ENCODE measurements at regions not wholly inside any gene's neighbourhood (a gene's known extent, or its start where the extent isn't known, plus 50 kb on each side); places are given as distances from the start of the nearest gene placed in this dataset.

GRCh38 chr9:4926239-4926638, 58.8 kb upstream of the JAK2 start:
- ChIA-PET CTCF (ENCODE audit: unreplicated experiment) (no interaction called here), POLR2A (interaction anchor here (0.6 kb wide), 1 partner anchor 795 kb away, joined by 3 read pairs; no protein-coding TSS in a partner anchor)
- intact Hi-C loops (cut with micrococcal nuclease; ENCODE audit: unreplicated experiment): no loop called here
- H3K4me2 ChIP-seq (ENCODE audit: low read length): no peak overlapping the region
- no peaks in the 10 kb centered on the region for H3K36me3 ChIP-seq (ENCODE audit: insufficient read depth, low read length)
- no peaks in the 10 kb centered on the region for H3K9me3 ChIP-seq (ENCODE audit: low read length)
- no peaks in the 10 kb centered on the region for H4K20me1 ChIP-seq (ENCODE audit: insufficient read depth, low read length)
- H2AFZ ChIP-seq (ENCODE audit: low read length): no peak overlapping the region
- no peak for DNase-seq (ENCODE audit: low spot score)
- TF ChIP-seq EZH2phosphoT487 (IDR thresholded peaks at IDR 0.05; ENCODE audit: borderline replicate concordance, low read depth, low read length): no peak
- TF ChIP-seq, protein P1, sequence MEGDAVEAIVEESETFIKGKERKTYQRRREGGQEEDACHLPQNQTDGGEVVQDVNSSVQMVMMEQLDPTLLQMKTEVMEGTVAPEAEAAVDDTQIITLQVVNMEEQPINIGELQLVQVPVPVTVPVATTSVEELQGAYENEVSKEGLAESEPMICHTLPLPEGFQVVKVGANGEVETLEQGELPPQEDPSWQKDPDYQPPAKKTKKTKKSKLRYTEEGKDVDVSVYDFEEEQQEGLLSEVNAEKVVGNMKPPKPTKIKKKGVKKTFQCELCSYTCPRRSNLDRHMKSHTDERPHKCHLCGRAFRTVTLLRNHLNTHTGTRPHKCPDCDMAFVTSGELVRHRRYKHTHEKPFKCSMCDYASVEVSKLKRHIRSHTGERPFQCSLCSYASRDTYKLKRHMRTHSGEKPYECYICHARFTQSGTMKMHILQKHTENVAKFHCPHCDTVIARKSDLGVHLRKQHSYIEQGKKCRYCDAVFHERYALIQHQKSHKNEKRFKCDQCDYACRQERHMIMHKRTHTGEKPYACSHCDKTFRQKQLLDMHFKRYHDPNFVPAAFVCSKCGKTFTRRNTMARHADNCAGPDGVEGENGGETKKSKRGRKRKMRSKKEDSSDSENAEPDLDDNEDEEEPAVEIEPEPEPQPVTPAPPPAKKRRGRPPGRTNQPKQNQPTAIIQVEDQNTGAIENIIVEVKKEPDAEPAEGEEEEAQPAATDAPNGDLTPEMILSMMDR (conservative IDR thresholded peaks at IDR 0.05; ENCODE audit: low read length): no peak
- H3K79me2 ChIP-seq (ENCODE audit: insufficient read depth, low read depth, low read length): no peaks in the 10 kb centered on the region
- H3K27ac ChIP-seq (ENCODE audit: low read depth, low read length, poor library complexity, severe bottlenecking): no peak overlapping the region
- H3K9me2 ChIP-seq (ENCODE audit: insufficient read depth, low read length): no peaks in the 10 kb centered on the region
- no peak overlapping the region for H3K4me3 ChIP-seq (ENCODE audit: low read depth, low read length, poor library complexity, severe bottlenecking)
- peaks cover 4% of the 10 kb centered on the region for H3K4me1 ChIP-seq (ENCODE audit: insufficient read depth, low read length, poor library complexity, severe bottlenecking)
- no TSS peak for BruUV-seq (replicated peaks)

DNA sequence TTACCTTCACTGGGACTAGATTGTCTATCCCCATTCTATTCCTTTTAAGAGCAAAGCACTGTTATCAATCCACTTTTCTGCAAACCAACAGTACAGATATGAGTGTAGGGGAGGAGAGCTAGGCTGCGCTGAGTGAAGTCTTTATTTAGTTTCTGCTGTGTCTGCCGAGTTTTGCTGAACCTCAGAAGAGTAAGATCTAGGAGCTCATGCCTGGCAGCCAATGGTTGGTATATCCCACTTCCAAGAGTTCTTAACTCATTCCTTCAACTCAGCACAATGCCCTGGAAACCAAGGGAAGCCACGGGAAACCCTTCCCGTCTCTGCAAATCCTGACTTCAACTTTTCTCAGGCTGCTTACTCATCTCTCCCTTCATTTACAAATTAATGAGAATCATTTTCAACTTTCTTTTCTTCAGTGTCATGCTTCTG, 58.0 kb upstream of the JAK2 start:
- BruUV-seq (replicated peaks): no TSS peak
- Histone ChIP-seq H3K4me2 (ENCODE audit: low read length) (no peak overlapping the region), H3K9me2 (ENCODE audit: insufficient read depth, low read length) (no peaks in the 10 kb centered on the region), H3K4me3 (ENCODE audit: low read depth, low read length, poor library complexity, severe bottlenecking) (no peak overlapping the region), H3K4me1 (ENCODE audit: insufficient read depth, low read length, poor library complexity, severe bottlenecking) (peaks cover 4% of the 10 kb centered on the region), H2AFZ (ENCODE audit: low read length) (no peak overlapping the region), H3K9me3 (ENCODE audit: low read length) (no peaks in the 10 kb centered on the region), H3K36me3 (ENCODE audit: insufficient read depth, low read length) (no peaks in the 10 kb centered on the region), H3K79me2 (ENCODE audit: insufficient read depth, low read depth, low read length) (no peaks in the 10 kb centered on the region), H4K20me1 (ENCODE audit: insufficient read depth, low read length) (no peaks in the 10 kb centered on the region), H3K27ac (ENCODE audit: low read depth, low read length, poor library complexity, severe bottlenecking) (no peak overlapping the region)
- intact Hi-C loops (cut with micrococcal nuclease; ENCODE audit: unreplicated experiment): no loop called here
- TF ChIP-seq, protein P1 (conservative IDR thresholded peaks at IDR 0.05; ENCODE audit: low read length): no peak
- TF ChIP-seq EZH2phosphoT487 (IDR thresholded peaks at IDR 0.05; ENCODE audit: borderline replicate concordance, low read depth, low read length): no peak
- POLR2A ChIA-PET: no interaction called here
- no peak for DNase-seq (ENCODE audit: low spot score)
- CTCF ChIA-PET (ENCODE audit: unreplicated experiment): no interaction called here

GRCh38 chr9:4927701-4928100, 57.4 kb upstream of the JAK2 start:
- DNase-seq (ENCODE audit: low spot score): no peak
- no TSS peak for BruUV-seq (replicated peaks)
- Histone ChIP-seq H4K20me1 (ENCODE audit: insufficient read depth, low read length) (no peaks in the 10 kb centered on the region), H3K4me1 (ENCODE audit: insufficient read depth, low read length, poor library complexity, severe bottlenecking) (peaks cover 4% of the 10 kb centered on the region), H3K79me2 (ENCODE audit: insufficient read depth, low read depth, low read length) (no peaks in the 10 kb centered on the region), H3K9me2 (ENCODE audit: insufficient read depth, low read length) (no peaks in the 10 kb centered on the region), H3K27ac (ENCODE audit: low read depth, low read length, poor library complexity, severe bottlenecking) (no peak overlapping the region), H3K4me2 (ENCODE audit: low read length) (no peak overlapping the region), H2AFZ (ENCODE audit: low read length) (no peak overlapping the region), H3K4me3 (ENCODE audit: low read depth, low read length, poor library complexity, severe bottlenecking) (no peak overlapping the region), H3K36me3 (ENCODE audit: insufficient read depth, low read length) (no peaks in the 10 kb centered on the region), H3K9me3 (ENCODE audit: low read length) (no peaks in the 10 kb centered on the region)
- ChIA-PET POLR2A (no interaction called here), CTCF (ENCODE audit: unreplicated experiment) (no interaction called here)
- TF ChIP-seq EZH2phosphoT487 (IDR thresholded peaks at IDR 0.05; ENCODE audit: borderline replicate concordance, low read depth, low read length): no peak
- TF ChIP-seq, protein P1 (conservative IDR thresholded peaks at IDR 0.05; ENCODE audit: low read length): no peak
- intact Hi-C loops (cut with micrococcal nuclease; ENCODE audit: unreplicated experiment): no loop called here
